ENCODE measurements at regions not wholly inside any gene's neighbourhood (a gene's known extent, or its start where the extent isn't known, plus 50 kb on each side); places are given as distances from the start of the nearest gene placed in this dataset.

- no peak for FAIRE-seq
- H3K4me1 ChIP-seq (ENCODE audit: control insufficient read depth, extremely low read depth, insufficient read depth, low read length), result peaks cover 2% of the 10 kb centered on the region
- DNase-seq (ENCODE audit: low read depth, low spot score), result no peak
Measured at GRCh38 chr3:17949101-17949500, 206.7 kb upstream of the TBC1D5 start.

GRCh38 chr3:17947833-17948232, 205.4 kb upstream of the TBC1D5 start:
- no peak overlapping the region for H3K9ac ChIP-seq (ENCODE audit: control insufficient read depth, extremely low read depth, insufficient read depth, low read length)
- H3K4me1 ChIP-seq (ENCODE audit: control insufficient read depth, extremely low read depth, insufficient read depth, low read length), result peaks cover 2% of the 10 kb centered on the region
- no peaks in the 10 kb centered on the region for H3K36me3 ChIP-seq (ENCODE audit: control insufficient read depth in 2 of 2, extremely low read depth in 1 of 2, insufficient read depth in 2 of 2, low read length in 2 of 2)
- dilution Hi-C loops (cut with MboI; ENCODE audit: extremely low pct_ligation_motif_present, low sequenced_read_pairs), result no loop called here
- FAIRE-seq (no peak), DNase-seq (ENCODE audit: low read depth, low spot score) (no peak)
- H3K9me1 ChIP-seq (ENCODE audit: control insufficient read depth, extremely low read depth, insufficient read depth, low read length), result no peaks in the 10 kb centered on the region
- no peaks in the 10 kb centered on the region for H4K20me1 ChIP-seq (ENCODE audit: control insufficient read depth, extremely low read depth, insufficient read depth, low read length)
- H2AFZ ChIP-seq (ENCODE audit: control insufficient read depth, low read length), result no peak overlapping the region
- TF ChIP-seq EZH2 (IDR thresholded peaks at IDR 0.05; ENCODE audit: low read length) (no peak), CTCF (optimal IDR thresholded peaks at IDR 0.05 in 1 of 3, IDR thresholded peaks at IDR 0.05 in 1 of 3, conservative IDR thresholded peaks at IDR 0.05 in 1 of 3; ENCODE audit: extremely low read depth in 1 of 3, insufficient read depth in 2 of 3, low read length in 3 of 3) (no peak)
- no peaks in the 10 kb centered on the region for H3K27me3 ChIP-seq (ENCODE audit: control insufficient read depth, extremely low read depth, insufficient read depth, low read length)
- no peak overlapping the region for H3K27ac ChIP-seq (ENCODE audit: control insufficient read depth, insufficient read depth, low read length)
- H3K9me3 ChIP-seq (ENCODE audit: control insufficient read depth, low read depth, low read length), result no peaks in the 10 kb centered on the region
- no peaks in the 10 kb centered on the region for H3K79me2 ChIP-seq (ENCODE audit: control insufficient read depth, insufficient read depth, low read length)
- no peak overlapping the region for H3K4me3 ChIP-seq (ENCODE audit: control insufficient read depth in 2 of 3, extremely low read depth in 1 of 3, insufficient read depth in 2 of 3, low read depth in 1 of 3, low read length in 3 of 3)
- no peak overlapping the region for H3K4me2 ChIP-seq (ENCODE audit: control insufficient read depth, extremely low read depth, insufficient read depth, low read depth, low read length)

More at GRCh38 chr3:17949101-17949500, 206.7 kb upstream of the TBC1D5 start:
- no peak overlapping the region for H3K4me2 ChIP-seq (ENCODE audit: control insufficient read depth, extremely low read depth, insufficient read depth, low read depth, low read length)
- no peak overlapping the region for H2AFZ ChIP-seq (ENCODE audit: control insufficient read depth, low read length)
- H3K9ac ChIP-seq (ENCODE audit: control insufficient read depth, extremely low read depth, insufficient read depth, low read length), result no peak overlapping the region
- no peaks in the 10 kb centered on the region for H3K9me1 ChIP-seq (ENCODE audit: control insufficient read depth, extremely low read depth, insufficient read depth, low read length)
- H4K20me1 ChIP-seq (ENCODE audit: control insufficient read depth, extremely low read depth, insufficient read depth, low read length), result no peaks in the 10 kb centered on the region
- TF ChIP-seq EZH2 (IDR thresholded peaks at IDR 0.05; ENCODE audit: low read length) (no peak), CTCF (optimal IDR thresholded peaks at IDR 0.05 in 1 of 3, IDR thresholded peaks at IDR 0.05 in 1 of 3, conservative IDR thresholded peaks at IDR 0.05 in 1 of 3; ENCODE audit: extremely low read depth in 1 of 3, insufficient read depth in 2 of 3, low read length in 3 of 3) (no peak)
- dilution Hi-C loops (cut with MboI; ENCODE audit: extremely low pct_ligation_motif_present, low sequenced_read_pairs), result no loop called here
- no peaks in the 10 kb centered on the region for H3K36me3 ChIP-seq (ENCODE audit: control insufficient read depth in 2 of 2, extremely low read depth in 1 of 2, insufficient read depth in 2 of 2, low read length in 2 of 2)
- no peaks in the 10 kb centered on the region for H3K9me3 ChIP-seq (ENCODE audit: control insufficient read depth, low read depth, low read length)
- no peaks in the 10 kb centered on the region for H3K79me2 ChIP-seq (ENCODE audit: control insufficient read depth, insufficient read depth, low read length)
- no peaks in the 10 kb centered on the region for H3K27me3 ChIP-seq (ENCODE audit: control insufficient read depth, extremely low read depth, insufficient read depth, low read length)
- H3K4me3 ChIP-seq (ENCODE audit: control insufficient read depth in 2 of 3, extremely low read depth in 1 of 3, insufficient read depth in 2 of 3, low read depth in 1 of 3, low read length in 3 of 3), result no peak overlapping the region
- no peak overlapping the region for H3K27ac ChIP-seq (ENCODE audit: control insufficient read depth, insufficient read depth, low read length)
